ENCODE measurements at regions not wholly inside any gene's neighbourhood (a gene's known extent, or its start where the extent isn't known, plus 50 kb on each side); places are given as distances from the start of the nearest gene placed in this dataset.
"Not testable (repeated sequence)": the region's sequence is repeated elsewhere in the genome, so short reads cannot be mapped to it uniquely, and the experiment has no call there.

DNA sequence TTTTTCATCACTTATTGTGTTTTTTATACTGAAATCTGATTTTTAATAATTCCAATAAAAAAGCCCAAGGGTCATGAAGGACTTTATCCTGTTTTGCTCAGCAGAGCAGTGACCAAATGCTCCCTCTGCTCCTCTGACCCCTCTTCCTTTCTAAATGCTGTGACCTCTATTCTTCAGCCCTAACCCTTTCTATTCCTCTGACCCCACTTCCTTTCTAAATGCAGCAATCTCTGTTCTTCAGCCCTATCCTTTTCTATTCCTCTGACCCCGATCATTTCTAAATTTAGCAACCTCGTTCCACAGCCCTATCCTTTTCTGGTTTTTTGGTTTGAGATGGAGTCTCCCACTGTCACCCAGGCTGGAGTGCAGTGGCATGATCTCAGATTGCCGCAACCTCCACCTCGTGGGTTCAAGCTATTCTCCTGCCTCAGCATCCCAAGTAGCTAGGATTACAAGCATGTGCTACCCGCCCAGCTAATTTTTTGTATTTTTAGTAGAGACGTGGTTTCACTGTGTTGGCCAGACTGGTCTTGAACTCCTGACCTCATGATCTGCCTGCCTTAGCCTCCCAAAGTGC is 581.4 kb upstream of the DEFB115 start:
- not testable (repeated sequence) for TF ChIP-seq EZH2 (IDR thresholded peaks at IDR 0.05; ENCODE audit: low read length, missing control alignments); CTCF (conservative IDR thresholded peaks at IDR 0.05 in 1 of 2, IDR thresholded peaks at IDR 0.05 in 1 of 2; ENCODE audit: low read depth in 1 of 2, low read length in 2 of 2)

Measured in fibroblast of lung (primary cell).